K562 (cell line): ENCODE measurements at regions not wholly inside any gene's neighbourhood (a gene's known extent, or its start where the extent isn't known, plus 50 kb on each side); places are given as distances from the start of the nearest gene placed in this dataset.

Experiments
- ATAC-seq: fragments of 200-7000 bp; cut with Tn5 transposase; 3 replicates; pipeline ENCODE4 v1.9.1; 2020; ENCODE audit warnings: moderate library complexity
- BruUV-seq: library from RNA; stranded (reverse); fragments of 400-500 nt; replicated peaks from 2 replicates; lab custom pipeline; 2021; lab: Mats Ljungman, UMichigan
- CTCF ChIA-PET: fragments of 300-600 bp; formaldehyde crosslinking; extraction: SDS; loops from one replicate; lab custom pipeline; 2021; ENCODE audit warnings: low intra/inter-chr PET ratio; lab: Yijun Ruan, JAX
- POLR2A ChIA-PET: fragments of 300-600, 350-650 bp; sonication (Branson Sonifier 250); formaldehyde crosslinking; extraction: SDS; loops from one replicate; lab custom pipeline; 2021; ENCODE audit warnings: antibody characterized with exemption, inconsistent platforms; lab: Yijun Ruan, JAX
- DNase-seq, 4 experiments: peaks; one replicate each; pipeline versions ENCODE4 v3.0.0 to v3.0.0-alpha.2; 2011 to 2018; ENCODE audit warnings: low spot score in 3 of 4, mixed read lengths in 3 of 4; ENCODE audit errors: extremely low read depth in 1 of 4
- FAIRE-seq: peaks from 2 replicates; lab custom pipeline; 2011; peaks lifted over from hg19 to GRCh38; lab: Jason Lieb, UNC
- H2AFZ ChIP-seq: 2 replicates; pipeline ENCODE4 v1.6.0; 2011; ENCODE audit warnings: low read depth, low read length, control low read depth, inconsistent platforms
- H3K27ac ChIP-seq: fragments of 200-600 bp; 3 replicates; pipeline ENCODE4 v1.8.0; 2011; ENCODE audit warnings: low read depth, mild to moderate bottlenecking, control low read depth, inconsistent platforms, low read length, moderate library complexity, mixed read lengths; ENCODE audit errors: extremely low read depth
- H3K27me3 ChIP-seq, 2 experiments: fragments of 300-600 bp in 1 of 2; 2 replicates in 1 of 2; 3 replicates in 1 of 2; pipeline versions ENCODE4 v1.6.0 to v1.8.0; 2011; ENCODE audit warnings: inconsistent platforms in 2 of 2, low read length in 2 of 2, mild to moderate bottlenecking in 1 of 2, mixed read lengths in 1 of 2, moderate library complexity in 1 of 2; ENCODE audit not compliant: control insufficient read depth in 2 of 2, insufficient read depth in 2 of 2
- H3K36me3 ChIP-seq: fragments of 300-600 bp; 3 replicates; pipeline ENCODE4 v1.8.0; 2011; ENCODE audit warnings: mild to moderate bottlenecking, low read length, inconsistent platforms; ENCODE audit not compliant: control insufficient read depth, insufficient read depth
- H3K4me1 ChIP-seq, 2 experiments: fragments of 200-600 bp in 1 of 2; replicated peaks in 1 of 2; 2 replicates in 1 of 2; 3 replicates in 1 of 2; pipeline versions ENCODE4 v1.5.1 to v1.8.0; 2011; ENCODE audit warnings: inconsistent platforms in 2 of 2, low read length in 2 of 2, mild to moderate bottlenecking in 1 of 2, mixed read lengths in 1 of 2, moderate library complexity in 1 of 2; ENCODE audit not compliant: control insufficient read depth in 2 of 2, insufficient read depth in 2 of 2
- H3K4me2 ChIP-seq: 2 replicates; pipeline ENCODE4 v1.6.1; 2011; ENCODE audit warnings: low read length, control low read depth, inconsistent platforms, mixed read lengths; ENCODE audit not compliant: insufficient read depth
- H3K4me3 ChIP-seq: fragments of 200-600 bp; sonication (generic), shearing (Covaris generic); 2 replicates; pipeline ENCODE4 v1.5.1; 2016; ENCODE audit warnings: control low read depth, inconsistent platforms
- H3K79me2 ChIP-seq: fragments of 200-600 bp; 3 replicates; pipeline ENCODE4 v1.8.0; 2011; ENCODE audit warnings: low read length, inconsistent platforms; ENCODE audit not compliant: control insufficient read depth, insufficient read depth
- H3K9ac ChIP-seq, 2 experiments: 2 replicates each; pipeline versions ENCODE4 v1.6.0 to v1.6.1; 2011; ENCODE audit warnings: low read depth in 2 of 2, low read length in 2 of 2, control low read depth in 1 of 2, inconsistent platforms in 1 of 2, mild to moderate bottlenecking in 1 of 2, mixed read lengths in 1 of 2; ENCODE audit not compliant: insufficient read depth in 1 of 2
- H3K9me1 ChIP-seq: one replicate; pipeline ENCODE4 v1.6.0; 2011; ENCODE audit warnings: inconsistent platforms, mild to moderate bottlenecking, low read length, moderate library complexity; ENCODE audit not compliant: control insufficient read depth, insufficient read depth
- H3K9me3 ChIP-seq: replicated peaks from 2 replicates; pipeline ENCODE4 v1.5.1; 2011; ENCODE audit warnings: low read depth, low read length, inconsistent platforms; ENCODE audit not compliant: control insufficient read depth, insufficient read depth
- H4K20me1 ChIP-seq: replicated peaks from 2 replicates; pipeline ENCODE4 v1.6.1; 2011; ENCODE audit warnings: low read length, inconsistent platforms, mixed read lengths; ENCODE audit not compliant: control insufficient read depth, insufficient read depth
- BHLHE40 ChIP-seq: IDR thresholded peaks from 2 replicates; pipeline ENCODE4 v1.6.1; 2011; ENCODE audit warnings: low read length, improper control_type of control experiment
- NFRKB ChIP-seq: fragments of 450-650 bp; IDR thresholded peaks from 2 replicates; pipeline ENCODE4 v1.6.1; 2016; ENCODE audit warnings: low read depth
- RCOR1 ChIP-seq, 2 experiments: IDR thresholded peaks; 2 replicates each; pipeline ENCODE4 v1.6.1; 2012; ENCODE audit warnings: low read depth in 2 of 2, low read length in 2 of 2, borderline replicate concordance in 1 of 2, improper control_type of control experiment in 1 of 2
- ZNF12 ChIP-seq: sonication (generic); formaldehyde crosslinking; IDR thresholded peaks from 2 replicates; pipeline ENCODE4 v1.4.0; 2020; ENCODE audit warnings: mild to moderate bottlenecking, missing genetic modification reagents
- ZNF134 ChIP-seq: fragments of 250-450 bp; sonication (Bioruptor Pico); conservative IDR thresholded peaks from 2 replicates; pipeline ENCODE4 v1.4.0; 2020
- ZNF316 ChIP-seq: fragments of 450-650 bp; IDR thresholded peaks from 2 replicates; pipeline ENCODE4 v1.6.1; 2016
- WGBS: fragments of 100-300 bp; shearing (Covaris generic); methylation state at CpG from one replicate; pipeline ENCODE4 v1.1.6; 2016; ENCODE audit warnings: low coverage, mixed read lengths; ENCODE audit not compliant: insufficient coverage; ENCODE audit errors: missing lambda C conversion rate; 5-methylcytosine and 5-hydroxymethylcytosine counted together
- in situ Hi-C: fragments of 300-500 bp; cut with MboI; formaldehyde crosslinking; loops from 4 replicates; pipeline ENCODE4 v1.15.0; 2018; ENCODE audit warnings: inconsistent platforms, mixed read lengths
- intact Hi-C: fragments of 100-400 bp; cut with micrococcal nuclease; formaldehyde crosslinking; loops from 2 replicates; pipeline ENCODE4 v1.14.2; 2022

GRCh38 chr13:106310291-106310865 lies 225.1 kb downstream of the EFNB2 start (continued):
- no peak for TF ChIP-seq RCOR1 (IDR thresholded peaks at IDR 0.05; ENCODE audit: borderline replicate concordance in 1 of 2, low read depth in 2 of 2, low read length in 2 of 2)
- TF ChIP-seq, all 486 proteins: peak for 0

GRCh38 chr13:106306748-106307277 lies 228.6 kb downstream of the EFNB2 start:
- H3K9me1 ChIP-seq: no peaks in the 10 kb centered on the region
- no peak overlapping the region for H2AFZ ChIP-seq
- BruUV-seq: no TSS peak
- no peaks in the 10 kb centered on the region for H3K9me3 ChIP-seq
- WGBS: 0% methylated on average over 6 of the region's 6 CpGs
- FAIRE-seq (no peak), DNase-seq (no peak), ATAC-seq (no peak)
- intact Hi-C loops (no loop called here), in situ Hi-C loops (no loop called here)
- no peaks in the 10 kb centered on the region for H3K4me1 ChIP-seq
- no peaks in the 10 kb centered on the region for H3K27me3 ChIP-seq
- H3K4me2 ChIP-seq: no peak overlapping the region
- H3K4me3 ChIP-seq: no peak overlapping the region
- ChIA-PET CTCF (no interaction called here), POLR2A (no interaction called here)
- H3K9ac ChIP-seq: no peak overlapping the region
- H3K79me2 ChIP-seq: no peaks in the 10 kb centered on the region
- H3K36me3 ChIP-seq: no peaks in the 10 kb centered on the region
- TF ChIP-seq ZNF134 (CRISPR knock-in tag) (no peak), NFRKB (no peak)
- no peaks in the 10 kb centered on the region for H4K20me1 ChIP-seq
- H3K27ac ChIP-seq: no peak overlapping the region

- Histone ChIP-seq H3K36me3 (no peaks in the 10 kb centered on the region), H2AFZ (no peak overlapping the region), H3K4me3 (no peak overlapping the region), H3K79me2 (no peaks in the 10 kb centered on the region), H3K4me2 (no peak overlapping the region), H3K4me1 (no peaks in the 10 kb centered on the region), H3K27ac (no peak overlapping the region), H3K9ac (no peak overlapping the region), H3K9me1 (no peaks in the 10 kb centered on the region), H4K20me1 (no peaks in the 10 kb centered on the region), H3K27me3 (no peaks in the 10 kb centered on the region), H3K9me3 (no peaks in the 10 kb centered on the region)
- TF ChIP-seq ZNF316 (0 out of 2 replicates have a peak, but pooled peaks have one; percentile 12), BHLHE40 (no peak), ZNF12 (no peak)
- intact Hi-C loops (no loop called here), in situ Hi-C loops (no loop called here)
- whole genome bisulfite sequencing: 0% methylated on average over 2 of the region's 2 CpGs
- FAIRE-seq (no peak), DNase-seq (no peak), ATAC-seq (no peak)
- BruUV-seq: no TSS peak
- ChIA-PET POLR2A (no interaction called here), CTCF (no interaction called here)
Measured at GRCh38 chr13:106302843-106303242, 232.6 kb downstream of the EFNB2 start.
